Cardiac septum (tissue), 1 donor: ENCODE measurements at regions not wholly inside any gene's neighbourhood (a gene's known extent, or its start where the extent isn't known, plus 50 kb on each side); places are given as distances from the start of the nearest gene placed in this dataset.
"Not testable (repeated sequence)": the region's sequence is repeated elsewhere in the genome, so short reads cannot be mapped to it uniquely, and the experiment has no call there.

Experiments used
- DNase-seq: peaks from one replicate; pipeline ENCODE4 v3.0.0-alpha.2; 2020; ENCODE audit warnings: low spot score
- intact Hi-C: fragments of 100-400 bp; cut with DNase I; formaldehyde crosslinking; loops from one replicate; pipeline ENCODE4 v1.14.0; 2022
- donor health status: DM: no; HTN: no; CAD: no.

DNA sequence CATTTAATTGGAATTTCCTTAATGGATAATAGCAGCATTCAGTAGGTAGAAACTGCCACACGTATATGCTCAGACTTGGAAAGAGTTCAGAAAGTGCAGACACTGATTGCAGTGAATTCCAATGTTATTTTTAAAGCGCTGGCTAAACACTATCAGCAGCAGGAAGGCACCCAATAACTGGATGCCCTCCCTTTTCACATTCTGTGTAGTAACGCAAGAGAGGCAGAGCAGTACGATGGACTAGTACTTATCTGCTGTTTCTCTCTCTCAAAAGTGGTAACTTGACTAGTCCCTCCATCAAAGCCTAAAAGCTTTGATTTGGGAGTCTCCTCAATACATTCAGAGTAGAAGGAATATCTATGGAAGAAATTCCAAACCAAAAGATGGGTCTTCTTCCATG is 791.0 kb downstream of the TMTC2 start:
- DNase-seq = no peak
- intact Hi-C loops = no loop called here

DNA sequence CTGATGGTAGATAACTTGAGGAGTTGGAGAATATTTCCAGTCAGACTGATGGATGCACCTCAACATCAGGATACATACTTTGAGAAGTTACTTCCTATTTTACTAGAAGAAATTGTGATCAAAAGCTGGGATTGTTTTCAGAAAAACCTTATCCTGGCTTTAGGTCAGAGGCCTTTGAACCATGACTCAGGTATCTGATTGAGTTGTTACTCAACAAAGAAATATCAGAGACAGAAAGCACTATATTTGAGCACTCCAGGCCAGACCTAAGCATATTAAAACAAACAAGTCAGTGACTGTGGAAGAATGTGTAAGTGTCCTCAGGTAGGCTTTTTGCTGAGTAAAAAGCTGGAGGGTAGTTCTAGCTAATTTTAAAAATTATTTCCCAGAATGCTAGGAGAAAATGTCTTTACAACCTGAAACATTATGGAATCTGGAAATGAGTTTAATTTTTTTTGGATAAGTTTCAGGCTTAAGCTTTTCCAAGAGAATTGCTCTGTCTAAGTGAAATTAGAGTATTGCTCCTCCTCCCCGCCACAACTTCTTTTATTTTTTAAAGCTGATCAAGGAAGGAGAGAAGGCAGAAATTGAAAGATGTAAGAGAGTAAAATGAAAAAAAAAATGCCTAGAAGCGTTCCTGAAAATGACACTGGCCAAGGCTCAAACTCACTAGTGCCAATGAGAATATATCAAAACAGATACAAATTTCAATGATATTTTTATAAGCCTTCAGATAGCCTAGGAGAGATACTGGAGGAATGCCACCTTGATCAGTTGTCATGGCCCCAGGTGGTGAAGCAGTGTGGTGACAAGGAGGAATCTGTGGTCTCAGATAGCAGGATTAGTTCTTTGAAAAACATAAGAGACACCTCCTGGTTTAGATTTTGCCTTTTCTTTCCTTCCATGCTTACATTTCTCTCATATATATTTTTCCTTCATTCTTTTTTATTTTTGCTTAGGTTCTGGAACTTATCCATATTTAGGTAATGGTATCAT is 790.3 kb downstream of the TMTC2 start:
- no peak for DNase-seq
- intact Hi-C loops = no loop called here

DNA sequence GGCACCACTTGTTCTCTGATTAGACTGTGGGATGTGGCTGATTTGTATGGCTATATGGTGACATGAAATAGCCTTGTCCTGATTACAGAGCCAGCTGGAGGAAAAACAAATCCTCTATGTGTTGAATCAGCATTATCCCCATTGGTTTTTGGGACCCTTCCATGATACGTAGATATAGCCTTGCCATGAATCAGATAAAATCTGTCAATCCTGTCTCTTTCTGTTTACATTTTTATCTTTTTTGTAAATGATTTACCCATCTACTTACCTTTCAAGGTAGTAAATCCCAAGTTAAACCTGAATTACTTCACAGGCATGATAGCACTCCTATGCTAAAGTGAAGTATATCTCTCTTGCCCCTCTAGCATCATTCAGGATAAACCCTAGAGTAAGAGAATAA is 789.3 kb downstream of the TMTC2 start:
- DNase-seq = no peak
- intact Hi-C loops = no loop called here

DNA sequence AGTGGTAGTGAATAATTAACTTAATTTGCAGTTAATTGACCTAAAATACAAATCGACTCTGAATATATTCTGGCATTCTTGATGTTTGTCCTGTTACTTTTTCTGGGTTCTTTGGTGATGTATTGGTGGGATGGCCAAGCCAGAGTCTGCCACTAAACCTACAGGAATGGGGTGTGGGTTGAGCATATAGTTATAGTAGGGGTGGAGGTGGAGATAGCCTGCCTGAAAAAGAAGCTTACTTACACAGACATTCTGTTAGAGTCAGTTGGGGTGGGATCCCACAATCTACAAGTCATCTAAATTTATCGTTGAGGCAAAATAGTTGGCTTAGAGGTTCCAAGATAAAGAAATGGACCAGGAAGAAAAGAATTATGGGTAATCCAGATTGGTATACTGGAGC is 787.7 kb downstream of the TMTC2 start:
- no peak for DNase-seq
- intact Hi-C loops = no loop called here

DNA sequence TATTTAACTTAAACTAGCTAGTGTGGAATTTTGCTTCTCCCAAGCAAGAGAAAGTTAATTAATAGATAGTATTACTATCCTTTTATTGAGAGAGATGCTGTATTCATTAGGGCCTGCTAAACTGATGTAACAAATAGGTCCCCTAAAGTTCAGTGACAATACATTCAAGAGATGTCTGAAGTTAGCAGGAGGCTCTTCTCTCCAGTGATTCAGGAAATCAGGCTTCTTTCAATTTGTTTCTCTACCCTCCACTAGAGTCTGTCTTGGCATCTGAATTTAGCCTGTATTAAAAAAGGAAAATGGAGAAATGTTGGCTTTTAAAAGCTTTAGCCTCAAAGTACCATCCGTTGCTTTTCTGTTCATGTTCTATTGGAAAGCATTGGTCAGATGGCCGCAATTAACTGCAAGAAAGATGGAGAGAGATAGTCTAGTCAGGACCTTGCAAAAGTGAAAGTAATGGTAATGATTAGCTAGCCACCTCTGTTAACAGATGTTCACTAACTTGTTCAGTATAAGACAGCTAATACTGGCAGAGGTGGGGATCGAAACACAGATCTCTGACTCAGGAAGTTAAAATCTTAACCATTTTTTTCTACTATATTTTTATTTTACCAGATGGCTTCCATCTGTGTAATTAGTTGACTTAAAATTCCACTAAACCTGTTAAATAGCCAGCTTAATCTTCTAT is 786.8 kb downstream of the TMTC2 start:
- no peak for DNase-seq
- intact Hi-C loops = no loop called here

DNA sequence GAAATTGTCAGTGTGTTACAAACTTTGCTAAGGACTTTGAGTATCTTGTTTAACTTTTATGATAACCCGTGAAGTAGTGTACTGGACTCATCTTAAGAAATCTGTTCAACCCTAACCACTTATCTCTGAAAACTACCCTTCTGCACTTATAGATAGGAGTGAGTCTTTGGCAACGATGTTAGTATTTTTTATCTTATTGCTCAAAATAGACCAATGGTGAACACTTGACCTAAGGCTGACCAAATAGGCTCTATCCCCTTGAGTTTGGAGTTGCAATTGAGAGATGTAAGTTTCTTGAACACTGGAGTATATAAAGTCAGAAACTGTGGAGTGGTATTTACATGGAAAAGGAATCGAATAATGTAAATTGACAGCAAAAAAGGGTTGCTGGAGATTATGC is 786.1 kb downstream of the TMTC2 start:
- intact Hi-C loops = no loop called here
- DNase-seq = no peak

DNA sequence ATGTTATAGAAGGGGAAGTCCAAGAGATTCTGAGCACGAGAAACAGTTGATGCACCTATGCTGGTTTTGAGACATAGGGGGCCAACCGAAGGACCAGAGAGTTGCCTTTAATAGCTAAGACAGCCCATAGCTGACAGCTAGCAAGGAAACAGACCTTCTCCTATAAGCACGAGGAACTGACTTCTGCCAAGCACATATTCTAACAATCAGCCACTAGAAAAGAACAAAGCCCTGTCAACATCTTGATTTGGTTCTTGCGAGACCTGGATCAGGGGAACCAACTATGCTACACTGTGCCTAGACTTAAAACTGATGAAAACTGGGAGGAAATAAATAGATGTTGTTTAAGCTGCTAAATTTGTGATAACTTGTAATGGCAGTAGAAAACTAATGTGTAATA is 785.6 kb downstream of the TMTC2 start:
- intact Hi-C loops = no loop called here
- DNase-seq = no peak

DNA sequence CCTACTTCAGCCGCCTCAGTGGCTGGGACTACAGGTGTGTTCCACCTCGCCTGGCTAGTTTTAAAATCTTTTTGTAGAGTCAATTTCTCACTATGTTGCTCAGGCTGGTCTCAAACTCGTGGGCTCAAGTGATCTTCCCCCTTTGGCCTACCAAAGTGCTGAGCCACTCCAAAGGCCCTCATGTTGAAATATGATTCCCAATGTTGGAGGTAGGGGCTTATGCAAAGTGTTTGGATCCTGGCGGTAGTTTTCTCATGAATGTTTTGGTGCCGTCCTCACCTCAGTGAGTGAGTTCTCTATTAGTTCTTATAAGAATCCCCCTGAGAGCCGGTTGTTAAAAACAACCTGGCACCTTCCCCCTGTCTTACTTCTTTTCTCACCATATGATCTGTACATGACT is 784.6 kb downstream of the TMTC2 start:
- DNase-seq = no peak
- intact Hi-C loops = no loop called here

DNA sequence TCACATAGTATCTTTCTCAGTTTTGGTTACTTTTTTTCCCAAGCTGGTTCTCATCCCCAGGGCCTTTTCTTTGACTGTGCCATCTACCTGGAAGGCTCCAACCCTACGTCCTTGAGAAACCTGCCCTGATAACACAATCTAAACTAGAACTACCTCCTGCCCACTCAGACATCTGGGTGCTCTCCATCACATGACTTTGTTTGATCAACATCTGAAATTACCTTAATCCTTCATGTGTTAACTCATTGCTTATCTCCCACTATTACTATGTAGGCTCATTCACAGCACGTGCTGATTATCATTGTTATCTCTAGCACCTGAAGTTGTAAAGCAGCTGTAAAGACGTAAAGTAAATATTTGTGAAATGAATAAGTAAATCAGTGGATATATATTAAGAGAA is 784.0 kb downstream of the TMTC2 start:
- intact Hi-C loops = no loop called here
- DNase-seq = no peak

DNA sequence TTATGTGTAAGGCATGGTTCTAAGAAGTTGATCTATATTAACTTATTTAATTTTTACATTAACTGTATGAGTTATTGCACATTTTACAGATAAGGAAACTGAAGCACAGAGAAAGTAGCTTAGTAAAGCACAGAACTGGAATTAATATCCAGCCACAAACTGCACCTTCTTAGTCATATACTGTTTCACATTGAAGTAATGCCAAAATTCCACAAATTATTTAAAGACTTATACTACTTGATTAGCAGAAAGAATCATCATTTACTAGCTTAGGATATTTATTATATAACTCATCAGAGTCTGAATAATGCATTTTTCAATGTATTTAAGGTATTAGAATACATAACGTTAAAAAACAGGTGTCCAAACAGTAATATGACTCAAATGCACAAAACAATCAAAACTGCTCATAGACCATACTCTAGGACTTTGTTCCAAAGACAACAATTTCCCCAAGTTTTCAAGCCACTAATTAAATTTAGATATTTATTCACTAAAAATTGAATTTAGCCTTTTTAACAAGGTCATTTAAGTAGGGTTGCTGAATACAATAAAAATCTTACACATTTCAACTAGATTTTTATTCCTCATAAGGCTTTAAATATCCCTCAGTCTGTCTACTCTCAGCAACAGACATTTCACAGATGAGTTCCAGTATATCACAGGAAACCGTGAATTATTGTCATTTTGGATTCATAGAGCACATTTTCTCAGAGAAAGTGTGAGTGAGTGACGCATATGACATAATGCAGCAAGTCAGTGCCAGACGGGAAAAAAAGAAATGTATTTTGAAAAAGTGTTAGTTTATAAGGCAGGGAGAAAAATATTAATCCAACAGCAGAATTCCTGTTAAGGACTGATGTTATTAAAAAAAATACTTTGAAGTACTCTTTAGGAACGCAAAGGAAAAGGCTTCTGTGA is 782.5 kb downstream of the TMTC2 start:
- DNase-seq = no peak
- intact Hi-C loops = no loop called here

DNA sequence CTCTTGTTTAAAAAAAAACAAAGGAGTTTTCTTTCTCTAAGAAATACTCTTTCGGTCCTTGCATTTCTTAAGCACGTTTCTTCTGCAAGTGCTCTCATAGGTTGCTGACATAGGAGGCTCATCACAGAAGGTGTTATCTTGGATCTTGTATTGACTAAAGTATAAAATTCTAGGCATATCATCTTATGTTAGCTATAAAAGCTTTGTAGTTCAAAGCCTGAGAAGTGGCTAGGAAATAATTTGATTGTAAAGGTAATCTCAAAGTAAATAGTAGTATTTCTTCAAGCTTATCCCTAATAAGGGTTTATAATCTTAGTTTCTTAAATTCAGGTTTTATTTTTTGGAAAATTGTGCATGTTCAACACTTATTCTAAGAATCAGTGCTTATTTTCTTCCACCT is 778.9 kb downstream of the TMTC2 start:
- no peak for DNase-seq
- intact Hi-C loops = no loop called here

DNA sequence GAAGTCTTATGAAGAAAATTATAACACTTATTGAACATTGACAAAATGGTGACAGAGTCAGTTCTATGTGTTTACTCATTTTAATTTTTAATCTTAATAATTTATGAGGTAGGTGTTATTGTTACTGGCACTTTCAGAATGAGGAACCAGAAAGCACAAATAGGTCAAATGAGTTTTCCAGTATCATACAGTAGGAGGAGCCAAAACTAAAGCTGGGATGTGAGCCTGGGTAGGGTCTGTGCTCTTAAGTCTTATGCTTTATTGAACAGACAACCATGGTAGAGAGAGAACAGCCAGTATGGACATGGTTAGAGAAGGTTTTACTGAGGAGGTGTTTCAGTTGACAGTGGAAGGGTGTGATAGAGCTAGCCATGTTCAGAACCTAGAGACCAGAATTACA is 775.7 kb downstream of the TMTC2 start:
- intact Hi-C loops = no loop called here
- DNase-seq = no peak

DNA sequence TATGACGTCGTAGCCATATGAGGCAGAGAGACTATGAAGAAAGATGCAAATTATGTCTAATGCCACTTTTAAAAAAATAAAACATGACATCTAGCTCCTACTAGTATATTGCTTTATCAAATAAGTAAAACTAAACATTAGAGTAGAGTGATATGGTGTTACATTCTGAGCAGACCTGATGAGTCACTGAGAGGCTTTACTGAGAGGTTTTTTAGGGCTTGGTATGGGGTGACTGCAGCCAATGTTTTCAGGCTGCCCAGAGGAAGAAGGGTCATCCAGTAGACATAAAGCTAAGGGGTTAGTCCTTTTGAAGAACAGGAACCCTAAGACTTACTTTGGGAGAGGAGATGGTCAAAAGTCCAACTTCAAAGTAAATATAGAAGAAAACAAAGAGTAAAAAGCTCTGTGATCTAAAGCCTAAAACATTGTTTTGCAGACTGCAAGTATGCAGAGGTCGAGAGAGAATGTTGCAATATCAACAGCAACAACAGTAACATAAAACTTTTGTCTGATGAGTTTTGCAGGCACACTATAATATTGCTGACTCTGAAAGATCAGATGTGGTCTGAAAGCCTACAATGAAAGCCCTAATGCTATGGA is 774.7 kb downstream of the TMTC2 start:
- intact Hi-C loops = no loop called here

DNA sequence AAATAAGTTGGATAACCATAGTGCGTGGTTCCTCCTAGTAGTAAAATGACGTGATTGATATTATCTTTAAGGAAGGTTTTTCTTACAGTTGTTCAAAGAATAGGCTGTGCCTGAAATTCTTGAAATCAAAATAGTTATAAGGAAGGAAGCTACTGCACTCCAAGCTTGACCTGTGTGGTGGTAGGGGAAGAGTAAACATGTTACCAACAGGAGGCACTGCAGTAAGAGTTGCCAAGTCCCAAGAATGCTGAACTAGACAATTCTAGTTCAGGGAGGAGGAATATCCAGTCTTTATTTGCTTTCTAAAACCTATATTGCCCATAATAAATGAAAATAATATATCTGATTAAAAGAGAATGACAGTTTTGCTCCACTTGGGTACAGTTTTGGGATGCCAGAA is 764.5 kb downstream of the TMTC2 start:
- DNase-seq = no peak
- intact Hi-C loops = no loop called here

More for the DNA sequence above, 774.7 kb downstream of the TMTC2 start:
- DNase-seq = no peak

DNA sequence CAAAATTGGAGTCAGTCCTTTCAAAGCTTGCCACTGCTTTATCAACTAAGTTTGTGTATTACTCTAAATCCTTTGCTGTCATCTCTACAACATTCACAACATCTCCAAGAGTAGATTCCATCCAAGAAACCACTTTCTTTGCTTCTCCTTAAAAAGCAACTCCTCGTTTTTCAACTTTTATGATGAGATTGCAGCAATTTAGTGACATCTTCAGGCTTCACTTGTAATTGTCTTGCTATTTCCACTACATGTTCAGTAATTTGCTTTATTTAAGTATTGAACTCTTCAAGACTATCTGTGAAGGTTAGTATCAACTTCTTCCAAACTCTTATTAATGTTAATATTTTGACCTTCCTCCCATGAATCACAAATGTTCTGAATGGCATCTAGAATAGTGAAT is 747.9 kb downstream of the TMTC2 start:
- DNase-seq = no peak
- intact Hi-C loops = no loop called here

DNA sequence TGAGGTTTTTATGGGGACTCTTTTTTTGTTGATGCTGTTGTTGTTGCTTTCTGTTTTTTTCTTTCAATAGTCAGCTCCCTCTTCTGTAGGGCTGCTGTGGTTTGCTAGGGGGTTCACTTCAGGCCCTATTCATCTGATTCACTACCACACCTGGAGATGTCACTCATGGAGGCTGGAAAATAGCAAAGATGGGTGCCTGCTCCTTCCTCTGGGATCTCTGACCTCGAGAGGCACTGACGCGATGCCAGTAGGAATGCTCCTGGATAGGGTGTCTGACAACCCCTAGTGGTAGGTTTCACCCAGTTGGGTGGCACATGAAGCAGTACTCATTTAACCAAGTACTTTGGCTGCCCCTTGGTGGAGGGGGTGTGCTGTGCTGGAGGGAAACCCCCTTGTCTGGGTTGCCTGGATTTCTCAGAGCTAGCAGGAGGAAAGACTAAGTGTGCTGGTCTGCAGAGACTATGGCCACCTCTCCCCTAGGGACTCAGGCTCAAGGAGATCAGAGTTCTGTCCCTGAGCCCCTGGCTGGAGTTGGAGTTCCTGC is 745.5 kb downstream of the TMTC2 start:
- DNase-seq = no peak

DNA sequence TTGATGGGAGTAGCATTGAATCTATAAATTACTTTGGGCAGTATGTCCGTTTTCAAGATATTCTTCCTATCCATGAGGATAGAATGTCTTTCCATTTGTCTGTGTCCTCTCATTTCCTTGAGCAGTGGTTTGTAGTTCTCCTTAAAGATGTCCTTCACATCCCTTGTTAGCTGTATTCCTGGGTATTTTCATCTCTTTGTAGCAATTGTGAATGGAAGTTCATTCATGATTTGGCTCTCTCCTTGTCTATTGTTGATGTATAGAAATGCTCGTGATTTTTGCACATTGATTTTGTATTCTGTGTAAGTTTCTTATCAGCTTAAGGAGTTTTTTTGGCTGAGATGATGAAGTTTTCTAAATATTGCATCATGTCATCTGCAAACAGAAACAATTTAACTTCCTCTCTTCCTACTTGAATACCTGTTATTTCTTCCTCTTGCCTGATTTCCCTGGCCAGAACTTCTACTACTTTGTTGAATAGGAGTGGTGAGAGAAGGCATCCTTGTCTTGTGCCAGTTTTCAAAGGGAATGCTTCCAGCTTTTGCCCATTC is 741.0 kb downstream of the TMTC2 start:
- DNase-seq, intact Hi-C loops: not testable (repeated sequence)

More for the DNA sequence above, 745.5 kb downstream of the TMTC2 start:
- intact Hi-C loops = no loop called here

DNA sequence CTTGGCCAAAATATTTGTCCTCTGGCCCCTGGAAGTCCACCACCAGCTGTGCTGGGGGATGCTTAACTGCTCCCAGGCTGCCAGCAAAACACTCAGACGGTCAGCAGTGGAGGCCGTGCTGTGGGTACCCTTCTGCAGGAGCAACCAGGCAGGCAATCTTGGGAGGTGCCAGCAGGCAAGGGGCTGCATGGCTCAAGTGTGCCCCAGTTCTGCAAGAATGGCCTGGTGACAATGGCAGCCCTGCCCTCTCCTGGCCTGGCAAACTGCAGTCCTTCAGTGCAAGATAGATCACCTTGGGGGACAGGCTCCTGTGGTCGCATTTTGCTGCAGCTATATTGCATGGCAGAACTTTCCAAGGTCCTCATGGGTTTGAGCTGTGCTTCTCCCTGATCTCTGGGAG is 728.3 kb downstream of the TMTC2 start:
- no peak for DNase-seq
- intact Hi-C loops = no loop called here

DNA sequence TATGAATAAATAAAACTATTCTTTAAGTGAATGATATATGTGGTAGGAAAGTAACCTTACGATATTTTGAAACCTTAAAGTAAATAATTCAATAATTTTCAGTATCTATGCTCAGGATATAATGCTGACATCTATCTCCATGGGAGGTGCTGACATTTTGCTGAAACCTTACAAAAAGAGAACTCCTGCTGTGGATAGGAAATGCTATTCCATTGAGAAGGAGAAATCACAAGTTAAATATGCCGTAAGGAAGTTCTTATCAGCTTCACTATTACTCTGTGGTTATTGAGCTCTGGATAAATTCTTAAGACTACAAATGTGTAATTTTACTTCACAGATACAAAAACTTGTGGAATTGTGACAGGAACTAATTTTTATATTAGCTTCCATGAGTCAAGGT is 722.1 kb downstream of the TMTC2 start:
- no peak for DNase-seq
- intact Hi-C loops = no loop called here
